ENCODE measurements at regions not wholly inside any gene's neighbourhood (a gene's known extent, or its start where the extent isn't known, plus 50 kb on each side); places are given as distances from the start of the nearest gene placed in this dataset.
"Not testable (repeated sequence)": the region's sequence is repeated elsewhere in the genome, so short reads cannot be mapped to it uniquely, and the experiment has no call there.

DNA sequence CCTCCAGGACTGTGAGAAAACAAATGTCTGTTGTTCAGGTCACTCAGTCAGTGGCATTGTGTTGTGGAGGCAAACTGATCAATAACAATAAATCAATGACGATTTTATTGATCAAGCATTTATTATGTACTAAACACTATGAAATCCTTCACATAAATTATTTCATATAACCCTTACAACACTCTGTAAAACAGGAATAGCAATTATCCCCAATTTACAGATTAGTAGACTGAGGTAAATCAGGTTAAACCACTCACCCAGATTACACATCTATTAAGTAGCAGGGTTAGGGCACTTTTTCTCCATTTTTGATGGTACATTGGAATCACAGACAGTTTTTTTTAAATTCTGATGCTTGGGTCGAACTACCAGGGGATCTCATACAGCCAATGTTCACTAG, 372.8 kb upstream of the MAF start:
- DNase-seq (ENCODE audit: low read depth) = no peak

DNA sequence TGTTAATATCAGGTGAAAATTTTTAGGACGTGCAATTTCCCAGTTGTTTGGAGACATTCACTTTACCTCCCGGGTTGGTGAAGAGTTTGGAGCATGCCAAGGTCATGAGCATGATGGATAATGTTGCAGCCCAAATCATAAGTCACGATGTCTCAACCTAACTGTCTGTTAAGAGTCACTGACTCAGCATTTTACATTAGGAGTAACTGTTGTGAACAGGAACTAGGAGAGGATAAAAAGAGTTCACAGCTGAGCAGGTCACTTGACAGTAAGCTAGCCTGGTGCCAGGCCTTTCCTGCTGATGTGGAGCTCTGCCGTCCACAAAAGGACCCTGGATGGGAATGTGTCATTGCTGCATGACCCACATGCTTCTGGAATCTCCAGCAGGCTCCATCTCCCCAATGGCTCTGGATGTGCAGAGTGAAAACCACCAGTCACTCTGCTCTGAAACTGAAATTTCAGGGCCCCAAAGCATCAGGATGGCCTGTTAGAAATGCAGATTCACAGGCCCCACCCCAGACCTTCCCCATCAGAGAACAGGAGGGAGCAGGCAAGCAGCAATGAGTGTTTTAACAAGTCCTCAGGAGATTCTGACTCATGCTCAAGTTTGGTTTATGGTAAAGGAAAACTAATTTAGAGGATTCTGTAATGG, 371.6 kb upstream of the MAF start:
- DNase-seq (ENCODE audit: low read depth) = no peak

DNA sequence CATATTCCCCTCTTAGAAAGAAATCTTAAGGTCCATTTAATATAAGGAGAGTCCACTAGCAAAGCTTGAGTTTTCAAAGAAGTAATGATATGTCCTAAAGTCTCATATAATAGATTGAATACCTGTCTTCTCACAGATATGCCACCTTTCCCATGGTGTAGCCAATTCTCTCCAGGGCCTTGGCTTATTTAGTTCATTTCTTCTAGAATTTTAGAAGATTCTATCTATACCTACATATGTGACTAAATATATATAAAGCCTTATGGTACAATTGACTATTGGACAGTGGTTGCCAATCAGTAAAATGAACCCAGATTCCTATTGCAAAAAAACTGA, 370.7 kb upstream of the MAF start:
- no peak for DNase-seq (ENCODE audit: low read depth)

DNA sequence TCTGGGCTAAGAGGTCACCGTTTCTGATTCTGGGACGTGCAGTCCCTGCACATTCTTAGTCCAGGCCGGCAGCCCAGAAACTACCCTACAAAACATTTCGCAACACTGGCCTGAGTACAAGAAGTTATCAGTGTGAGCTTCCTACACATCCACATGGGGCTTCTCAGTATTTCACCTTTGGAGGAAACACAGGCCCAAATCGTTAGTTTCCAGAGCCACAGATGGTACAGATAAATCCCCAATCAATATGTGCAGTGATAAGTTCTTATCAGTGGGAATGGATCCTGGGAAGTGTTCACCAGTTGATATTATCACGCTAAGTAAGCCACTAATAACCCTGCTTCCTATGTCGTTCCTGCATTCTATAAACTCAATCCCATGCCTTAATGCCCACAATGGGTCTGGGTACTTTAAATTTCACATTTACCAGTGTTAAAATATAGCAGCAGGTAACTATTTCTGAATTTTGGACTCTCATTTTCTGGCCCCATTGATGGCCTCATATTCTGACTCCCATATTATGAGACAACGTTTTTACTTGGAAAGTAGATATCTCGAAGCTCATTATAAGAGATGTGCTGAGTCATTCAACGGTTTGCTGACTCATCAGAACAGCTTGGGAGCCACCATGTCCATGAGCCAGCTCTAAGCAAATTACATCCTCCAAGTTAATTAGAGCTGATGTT, 370.2 kb upstream of the MAF start:
- no peak for DNase-seq (ENCODE audit: low read depth)

DNA sequence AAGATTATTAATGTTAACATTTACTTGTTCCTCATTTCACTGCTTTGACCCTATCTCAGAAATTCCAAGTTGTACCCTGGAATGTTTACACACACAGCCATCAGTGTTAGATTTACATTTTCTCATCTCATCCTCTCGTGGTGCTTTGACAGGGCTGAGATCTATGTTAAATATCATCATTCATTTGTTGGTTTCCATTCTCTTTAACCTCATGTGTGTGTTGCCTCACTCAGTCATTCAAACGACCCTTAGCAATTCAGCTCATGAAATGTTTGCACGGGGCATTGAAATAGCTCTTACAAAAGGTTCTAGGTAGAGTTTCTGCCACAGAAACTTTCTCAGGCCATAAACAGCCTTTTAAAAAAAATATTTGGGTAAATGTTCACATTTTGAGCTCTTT, 369.6 kb upstream of the MAF start:
- no peak for DNase-seq (ENCODE audit: low read depth)

DNA sequence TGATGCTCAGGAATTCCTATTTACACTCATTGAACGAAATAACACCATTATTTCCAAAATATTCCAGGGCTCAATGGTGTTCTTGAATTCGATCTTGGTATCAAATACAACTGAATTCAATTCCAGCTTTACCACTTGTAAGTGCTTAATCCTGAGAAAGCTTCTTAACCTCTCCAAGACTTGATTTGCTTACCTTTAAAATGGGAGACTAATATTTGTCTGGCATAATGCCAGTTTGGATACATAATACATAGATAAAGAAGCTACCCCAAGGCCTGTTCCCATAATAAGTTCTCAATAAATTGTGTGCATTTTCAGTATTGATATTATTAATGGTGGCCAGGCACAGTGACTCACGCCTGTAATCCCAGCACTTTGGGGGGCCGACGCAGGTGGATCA, 368.9 kb upstream of the MAF start:
- DNase-seq (ENCODE audit: low read depth) = no peak

DNA sequence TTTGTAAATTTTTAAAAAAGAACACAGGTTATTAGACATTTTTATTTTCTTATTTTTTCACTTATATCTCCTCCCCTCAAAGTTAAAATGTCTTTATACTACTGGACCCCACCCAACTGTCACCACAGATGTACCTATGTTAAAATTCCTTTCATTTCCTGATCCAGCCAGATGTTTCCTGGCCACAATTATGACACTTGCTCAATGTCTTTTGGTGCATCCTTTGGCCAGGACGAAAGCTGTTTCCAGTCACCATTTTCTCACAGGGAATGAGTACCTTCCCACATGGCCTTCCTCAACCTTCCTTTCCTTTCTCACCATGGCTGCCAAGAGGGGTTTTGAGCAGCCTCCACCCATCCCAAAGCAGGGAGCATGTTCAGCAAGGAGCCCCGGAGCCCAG, 365.7 kb upstream of the MAF start:
- no peak for DNase-seq (ENCODE audit: low read depth)

DNA sequence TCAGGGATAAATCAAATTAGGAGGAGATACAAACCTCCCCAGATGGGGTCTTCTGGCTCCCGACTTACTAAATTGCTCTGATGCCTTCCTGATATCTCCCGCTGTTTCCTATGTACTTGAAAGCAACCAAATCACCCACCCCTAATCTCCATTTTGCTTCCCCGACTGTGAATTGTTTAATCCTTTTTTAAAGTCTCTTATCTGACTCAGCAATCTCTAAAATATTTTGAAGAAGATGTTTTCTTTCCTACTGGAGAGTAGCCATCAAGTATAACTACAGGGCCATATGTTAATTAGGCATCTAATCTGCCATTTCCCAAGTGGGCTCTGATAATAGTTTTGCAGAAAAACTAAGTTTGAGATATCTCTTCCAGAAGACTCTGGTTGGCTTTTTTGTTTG, 365.2 kb upstream of the MAF start:
- DNase-seq (ENCODE audit: low read depth) = no peak

DNA sequence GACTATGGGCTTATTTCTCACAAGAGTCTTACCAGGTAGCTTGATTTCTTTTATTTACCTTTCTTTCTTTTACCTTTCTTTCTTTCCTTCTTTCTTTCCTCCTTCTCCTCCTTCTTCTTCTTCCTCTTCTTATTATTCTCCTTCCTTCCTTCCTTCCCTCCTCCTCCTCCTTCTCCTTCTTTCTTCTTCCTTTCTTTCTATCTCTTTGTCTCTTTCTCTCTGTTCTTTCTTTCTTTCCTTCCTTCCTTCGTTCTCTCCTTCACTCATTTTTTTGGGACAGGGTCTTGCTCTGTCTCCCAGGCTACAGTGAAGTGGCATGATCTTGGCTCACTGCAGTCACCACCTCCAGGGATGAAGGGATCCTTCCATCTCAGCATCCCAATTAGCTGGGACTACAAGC, 363.6 kb upstream of the MAF start:
- DNase-seq (ENCODE audit: low read depth) = no peak

DNA sequence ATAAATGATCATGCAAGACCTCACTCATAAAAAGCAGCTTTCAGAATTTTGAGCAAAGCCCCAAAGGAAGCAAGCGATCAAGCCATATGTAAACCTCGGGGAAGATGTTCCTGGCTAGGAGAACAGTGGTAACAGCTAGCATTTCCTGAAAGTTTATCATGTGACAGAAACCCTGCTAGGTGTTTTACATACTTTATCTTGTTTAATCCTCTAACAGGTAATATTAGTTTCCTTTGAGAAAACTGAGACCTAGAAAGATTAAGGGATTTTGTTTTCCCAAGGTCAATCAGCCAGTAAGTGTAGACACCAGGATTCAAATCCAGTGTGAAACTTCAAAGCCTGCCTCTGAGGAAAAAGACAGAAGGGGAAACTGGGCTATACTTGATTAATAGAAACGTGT, 362.4 kb upstream of the MAF start:
- no peak for DNase-seq (ENCODE audit: low read depth)

DNA sequence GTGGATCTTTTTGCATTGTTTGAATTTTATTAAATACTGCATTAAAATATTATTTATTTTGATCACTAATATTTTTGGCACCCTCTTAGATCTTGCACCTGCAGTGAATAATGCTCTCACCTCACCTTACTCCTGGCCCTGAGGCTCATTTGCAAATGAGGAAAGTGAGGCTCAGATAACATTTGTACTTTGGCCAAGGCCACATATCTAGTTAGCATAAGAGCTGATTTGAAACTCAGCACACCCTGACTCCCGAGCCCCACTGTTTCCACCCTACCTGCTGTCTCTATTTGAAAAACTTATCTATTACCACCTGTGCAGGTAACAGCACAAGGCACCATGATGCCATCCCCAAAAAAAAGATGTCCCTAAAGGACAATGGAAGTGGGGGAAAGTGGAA, 358.7 kb upstream of the MAF start:
- DNase-seq (ENCODE audit: low read depth) = no peak

DNA sequence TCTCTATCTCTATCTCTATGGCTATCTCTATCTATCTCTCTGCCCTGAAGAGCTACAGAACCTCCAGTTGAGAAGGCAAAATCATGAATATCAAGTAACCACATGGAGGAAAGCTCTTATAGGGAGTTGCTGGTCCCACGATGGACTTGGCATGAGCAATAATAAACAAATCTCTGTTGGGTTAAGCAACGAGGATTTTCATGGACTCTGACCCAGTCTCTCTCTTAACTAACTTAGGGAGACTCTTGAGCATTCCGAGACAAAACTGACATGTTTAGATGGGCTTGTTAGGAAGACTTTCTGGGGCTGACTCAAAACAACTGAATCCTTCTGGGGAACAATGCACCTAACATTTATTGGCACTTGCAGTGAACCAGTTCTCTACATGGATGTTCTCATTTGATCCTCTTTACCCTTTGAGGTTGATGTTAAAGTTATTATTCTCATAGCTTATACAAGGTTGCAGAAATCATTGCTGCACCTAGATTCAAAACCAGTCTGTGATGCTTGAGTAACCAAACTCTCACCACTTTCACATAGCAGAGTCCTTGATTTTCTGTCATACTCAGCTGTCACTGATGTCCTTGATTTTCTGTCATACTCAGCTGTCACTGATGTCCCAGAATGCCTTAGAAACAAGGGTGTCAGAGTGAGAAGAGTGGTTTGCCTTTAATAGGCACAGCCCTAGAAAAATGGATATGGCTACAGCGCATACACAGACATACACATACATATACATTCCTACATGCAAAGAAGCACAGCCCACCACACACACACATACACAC, 354.6 kb upstream of the MAF start:
- no peak for DNase-seq (ENCODE audit: low read depth)

DNA sequence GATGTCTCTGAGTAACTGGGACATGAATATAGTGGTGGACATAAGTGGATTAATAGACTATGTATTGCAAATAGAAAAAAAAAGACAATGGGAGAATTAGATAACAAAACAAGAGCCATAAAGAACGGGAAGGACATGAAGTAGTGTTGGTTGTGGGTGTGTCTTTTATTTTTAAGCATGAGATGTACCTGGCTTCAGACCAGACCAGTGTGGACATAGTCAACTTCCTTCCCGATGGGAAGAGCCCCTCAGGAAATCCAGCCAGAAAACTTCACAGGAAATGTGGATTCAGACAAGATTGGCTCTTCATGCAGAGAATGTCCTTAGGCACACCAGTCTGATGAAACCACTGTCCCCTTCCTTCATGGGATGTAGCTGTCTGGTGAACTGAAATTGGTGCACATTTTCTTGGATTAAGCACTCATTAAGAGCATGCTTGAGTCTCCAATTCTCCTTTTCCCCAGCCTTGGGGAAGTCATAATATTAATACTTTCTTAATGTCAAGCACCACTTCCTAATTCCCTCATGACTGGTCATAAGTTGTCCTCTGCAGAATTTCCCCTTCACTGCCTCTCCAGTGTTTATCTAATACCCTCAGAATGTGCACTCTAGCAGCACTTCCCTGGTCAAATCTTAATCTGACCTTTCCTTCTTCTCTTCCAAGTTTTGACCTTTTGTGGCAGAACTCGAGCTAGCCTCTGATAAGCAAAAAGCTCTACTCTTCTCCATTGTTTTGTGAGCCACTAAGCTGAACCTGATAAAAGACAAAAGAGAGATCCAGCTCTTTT, 350.6 kb upstream of the MAF start:
- DNase-seq (ENCODE audit: low read depth) = no peak

DNA sequence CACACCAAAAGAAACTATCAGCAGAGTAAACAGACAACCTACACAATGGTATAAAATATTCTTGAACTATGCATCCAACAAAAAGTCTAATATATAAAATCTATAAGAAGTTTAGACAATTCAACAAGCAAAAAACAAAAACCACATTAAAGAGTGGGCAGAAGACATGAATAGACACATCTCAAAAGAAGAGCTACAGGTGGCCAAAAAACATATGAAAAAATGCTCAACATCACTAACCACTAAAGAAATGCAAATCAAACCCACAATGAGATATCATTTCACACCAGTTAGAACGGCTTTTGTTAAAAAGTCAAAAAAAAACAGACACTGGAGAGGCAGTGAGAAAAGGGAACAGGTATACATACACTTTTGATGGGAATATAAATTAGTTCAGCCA, 348.9 kb upstream of the MAF start:
- no peak for DNase-seq (ENCODE audit: low read depth)

DNA sequence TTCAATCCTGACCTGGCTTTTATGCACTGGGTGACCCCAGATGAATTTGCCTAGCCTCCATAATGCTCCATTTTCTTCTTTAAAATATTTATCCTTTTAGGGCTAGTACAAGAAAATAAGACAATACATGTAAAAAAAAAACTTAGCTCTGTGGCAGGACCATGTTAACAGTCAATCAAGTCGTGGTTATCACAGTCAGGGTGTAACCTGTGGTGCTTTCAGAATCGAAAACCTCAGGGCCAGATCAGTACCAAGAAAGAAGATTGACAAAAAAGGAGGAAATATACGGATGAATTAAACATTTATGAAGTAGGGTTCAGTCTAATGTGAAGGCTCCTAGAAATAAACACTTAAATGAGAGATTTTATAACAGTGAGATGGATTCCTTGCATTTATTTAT, 347.2 kb upstream of the MAF start:
- DNase-seq (ENCODE audit: low read depth) = no peak

DNA sequence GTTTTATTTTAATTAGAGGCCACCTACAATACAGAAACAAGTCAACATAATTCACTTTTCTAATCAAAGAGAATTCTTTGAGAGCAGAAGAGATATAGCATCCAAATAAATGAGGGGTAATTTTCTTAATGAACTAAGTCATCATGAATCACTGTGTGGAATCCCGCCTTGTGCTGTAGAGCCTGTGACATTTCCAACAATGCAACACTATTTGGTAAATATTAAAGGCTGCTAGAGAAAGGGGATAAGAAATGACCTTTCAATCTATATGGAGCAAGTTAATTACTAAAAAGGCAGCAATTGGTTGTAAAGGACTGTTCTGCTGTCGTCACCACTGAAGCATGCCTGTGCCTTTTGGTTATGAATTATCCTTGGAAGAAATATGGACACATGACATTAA, 345.7 kb upstream of the MAF start:
- no peak for DNase-seq (ENCODE audit: low read depth)

DNA sequence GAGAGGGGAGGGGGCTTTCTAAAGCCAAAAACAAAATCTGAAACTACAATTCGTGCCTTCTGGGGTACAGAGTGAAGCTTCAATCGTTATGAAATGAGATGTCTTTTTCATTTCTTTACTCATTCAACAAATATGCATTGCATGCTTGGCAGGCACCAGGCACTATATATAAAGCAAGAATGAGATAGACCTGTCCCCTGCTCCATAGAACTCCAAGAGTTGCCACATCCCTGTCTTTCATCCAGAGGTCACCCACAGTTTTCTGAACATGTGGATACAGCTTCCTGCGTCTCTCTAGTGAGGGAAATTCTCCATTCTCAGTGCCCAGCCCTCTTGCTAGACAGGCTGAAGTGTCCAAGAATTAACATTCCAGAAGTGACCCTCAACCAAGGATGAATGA, 343.2 kb upstream of the MAF start:
- no peak for DNase-seq (ENCODE audit: low read depth)

DNA sequence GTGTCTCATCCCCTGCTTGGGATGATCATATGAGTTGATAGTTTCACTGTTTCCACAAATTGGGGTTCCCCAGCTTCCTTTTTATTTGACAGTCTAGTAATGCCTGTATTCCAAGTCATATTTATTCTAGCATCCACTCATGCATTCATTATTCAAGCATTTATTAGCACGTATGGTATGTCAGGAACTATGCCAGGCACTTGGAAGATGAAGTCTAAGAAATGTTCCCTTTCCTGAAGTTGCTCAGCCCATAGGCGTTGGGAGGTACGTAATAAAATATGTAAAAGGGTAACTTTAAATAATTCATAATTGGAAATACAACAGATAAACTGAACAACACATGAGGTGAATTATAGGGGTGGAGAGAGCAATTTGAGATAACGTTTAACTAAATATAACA, 338.0 kb upstream of the MAF start:
- no peak for DNase-seq (ENCODE audit: low read depth)

DNA sequence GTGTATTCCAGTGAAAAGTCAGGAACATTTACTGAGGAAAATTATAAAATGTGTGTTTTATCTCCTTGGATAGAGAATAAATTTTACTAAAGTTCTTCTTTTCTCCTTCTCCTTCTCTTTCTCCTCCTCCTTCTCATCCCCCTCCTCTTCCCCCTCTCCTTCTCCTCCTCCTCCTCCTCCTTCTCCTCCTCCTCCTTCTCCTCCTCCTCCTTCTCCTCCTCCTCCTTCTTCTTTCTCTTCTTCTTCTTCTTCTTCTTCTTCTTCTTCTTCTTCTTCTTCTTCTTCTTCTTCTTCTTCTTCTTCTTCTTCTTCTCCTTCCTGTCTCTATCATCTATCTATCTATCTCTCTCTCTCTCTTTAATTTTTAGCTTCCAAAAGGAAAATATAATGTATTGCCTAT, 337.1 kb upstream of the MAF start:
- not testable (repeated sequence) for DNase-seq (ENCODE audit: low read depth)

DNA sequence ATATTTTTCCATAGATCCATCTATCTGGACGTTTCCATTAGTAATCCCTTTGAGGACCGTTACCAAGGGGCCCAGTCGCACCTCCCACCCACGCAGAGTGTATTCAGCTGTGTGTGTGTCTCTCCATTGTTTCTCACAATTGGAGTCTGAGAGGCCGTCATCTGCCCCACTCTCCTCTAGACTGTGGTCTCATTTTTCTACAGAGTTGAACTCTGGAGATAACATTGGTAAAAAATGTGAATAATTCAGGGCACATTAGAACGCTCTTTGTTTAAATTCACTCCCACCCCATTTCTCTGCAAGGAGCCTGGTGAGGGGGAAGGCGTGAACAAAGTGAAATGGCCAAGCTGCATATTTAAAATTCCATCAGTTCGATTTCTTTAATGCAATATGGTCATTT, 333.1 kb upstream of the MAF start:
- DNase-seq (ENCODE audit: low read depth) = no peak

DNA sequence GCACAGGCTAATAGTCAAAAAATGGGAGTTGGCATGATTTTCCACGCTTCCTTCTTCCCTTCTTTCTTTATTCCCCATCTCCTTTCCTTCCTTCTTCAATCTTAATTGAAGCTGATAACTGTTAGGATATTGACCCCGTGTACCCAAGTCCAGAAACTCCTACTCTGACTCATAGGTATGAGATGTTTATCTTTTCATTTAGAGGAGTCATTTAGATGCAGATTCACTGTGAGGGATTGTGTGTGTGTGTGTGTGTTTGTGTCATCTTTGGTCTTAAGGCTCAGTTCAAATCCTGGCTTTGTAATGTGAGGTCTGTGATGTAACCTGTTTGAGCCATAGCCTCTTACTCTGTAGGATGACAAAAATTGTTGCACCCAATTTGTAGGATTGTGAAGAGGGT, 332.0 kb upstream of the MAF start:
- DNase-seq (ENCODE audit: low read depth) = no peak

DNA sequence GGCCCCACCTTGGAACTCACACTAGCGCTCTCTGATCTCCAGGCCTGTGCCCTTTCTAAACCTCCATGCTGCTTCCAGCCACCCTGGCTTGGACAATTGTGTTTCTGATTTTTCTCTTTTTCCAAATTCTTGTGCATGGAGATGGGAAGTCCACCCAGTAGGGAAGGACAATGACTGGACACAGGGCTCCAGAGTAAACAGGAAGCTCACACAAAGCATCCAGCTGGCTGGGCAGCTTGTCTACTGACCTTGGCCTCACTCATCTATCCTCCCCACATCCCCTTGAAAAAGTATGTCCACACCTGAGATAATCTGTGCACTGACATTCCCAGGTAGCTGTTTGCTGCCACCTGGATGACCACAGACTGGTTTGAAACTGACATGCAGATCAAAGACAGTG, 331.2 kb upstream of the MAF start:
- no peak for DNase-seq (ENCODE audit: low read depth)

Measured in stimulated activated CD8-positive, alpha-beta memory T cell treated with anti-CD3 and anti-CD28 coated beads, Interleukin-12 subunit alpha, Interleukin-12 subunit beta, amount 100 ng/mL, for 4 hours (primary cell).